ENCODE measurements at regions not wholly inside any gene's neighbourhood (a gene's known extent, or its start where the extent isn't known, plus 50 kb on each side); places are given as distances from the start of the nearest gene placed in this dataset.

DNA sequence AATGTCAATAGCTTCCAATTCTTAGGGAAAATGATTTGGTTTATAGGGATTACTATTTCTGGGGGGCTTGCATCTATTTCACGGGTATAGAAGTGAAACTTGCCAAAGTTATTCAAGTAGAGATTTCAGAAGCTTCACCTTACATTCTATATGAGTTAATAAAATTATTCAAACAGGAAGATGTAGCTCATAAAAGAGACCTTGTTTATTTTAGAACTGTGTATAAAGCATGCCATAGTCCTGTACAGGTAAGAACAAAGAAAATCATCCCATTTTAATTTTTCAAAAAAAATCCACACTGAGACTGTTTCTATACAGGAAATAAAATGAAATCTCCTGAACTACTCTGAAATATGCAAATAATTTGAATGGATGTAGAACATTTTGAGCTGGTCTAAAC is 834.7 kb downstream of the TRHDE start:
- H2BK120ac ChIP-seq (replicated peaks; ENCODE audit: low read depth, low read length), result no peak overlapping the region
- no peaks in the 10 kb centered on the region for H3K36me3 ChIP-seq (ENCODE audit: control insufficient read depth in 2 of 4, insufficient read depth in 4 of 4, low read length in 3 of 4)
- H4K91ac ChIP-seq (replicated peaks; ENCODE audit: insufficient read length, low read length), result no peak overlapping the region
- H3K4me2 ChIP-seq (ENCODE audit: insufficient read depth in 1 of 2, low read depth in 2 of 2, low read length in 2 of 2), result no peak overlapping the region
- ChIA-PET POLR2A (ENCODE audit: partially characterized antibody) (no interaction called here), CTCF (ENCODE audit: partially characterized antibody) (interaction anchor here (0.7 to 1.3 kb wide), 2 partner anchors 192 to 700 kb away, joined by 3 read pairs; no protein-coding TSS in a partner anchor)
- no peak overlapping the region for H3K18ac ChIP-seq (ENCODE audit: extremely low read depth, low read length)
- no peak overlapping the region for H3K27ac ChIP-seq (ENCODE audit: low read depth, low read length)
- no peaks in the 10 kb centered on the region for H3K9me3 ChIP-seq (ENCODE audit: insufficient read depth in 2 of 2, low read depth in 1 of 2, low read length in 1 of 2)
- H4K8ac ChIP-seq (ENCODE audit: extremely low read depth, insufficient read depth, low read length), result no peak overlapping the region
- no peaks in the 10 kb centered on the region for H3K27me3 ChIP-seq (replicated peaks in 1 of 4; ENCODE audit: control insufficient read depth in 3 of 4, extremely low read depth in 1 of 4, insufficient read depth in 3 of 4, low read length in 3 of 4)
- DNase-seq (ENCODE audit: low read depth in 1 of 2, low spot score in 2 of 2) (no peak), FAIRE-seq (no peak)
- no peak overlapping the region for H2BK12ac ChIP-seq (ENCODE audit: low read depth, low read length)
- no peak overlapping the region for H2AFZ ChIP-seq (ENCODE audit: low read length)
- H2BK15ac ChIP-seq (ENCODE audit: low read length), result no peak overlapping the region
- H4K5ac ChIP-seq (ENCODE audit: insufficient read length, low read depth, low read length), result no peak overlapping the region
- no peak overlapping the region for H3K4ac ChIP-seq (replicated peaks; ENCODE audit: insufficient read length, low read depth, low read length)
- H3K14ac ChIP-seq (ENCODE audit: insufficient read length), result no peak overlapping the region
- H3K79me2 ChIP-seq (ENCODE audit: control insufficient read depth in 1 of 2, insufficient read depth in 2 of 2, low read length in 2 of 2), result no peaks in the 10 kb centered on the region
- H3K56ac ChIP-seq (replicated peaks; ENCODE audit: insufficient read length, low read depth, low read length), result no peak overlapping the region
- no peak overlapping the region for H3K23ac ChIP-seq (ENCODE audit: insufficient read length)
- no peaks in the 10 kb centered on the region for H4K20me1 ChIP-seq (replicated peaks in 1 of 2; ENCODE audit: control insufficient read depth in 1 of 2, insufficient read depth in 2 of 2, low read length in 2 of 2)
- no peak overlapping the region for H3K4me3 ChIP-seq (ENCODE audit: extremely low read depth in 1 of 4, insufficient read depth in 2 of 4, low read depth in 3 of 4, low read length in 4 of 4)
- no peaks in the 10 kb centered on the region for H3K23me2 ChIP-seq (ENCODE audit: low read depth, low read length)
- no peak overlapping the region for H3K9ac ChIP-seq (replicated peaks in 1 of 4; ENCODE audit: extremely low read depth in 1 of 4, low read depth in 3 of 4, low read length in 3 of 4)
- H2BK5ac ChIP-seq (ENCODE audit: low read depth, low read length), result no peak overlapping the region
- WGBS, 2 experiments (ENCODE audit: extremely low coverage in 1 of 2, insufficient coverage in 1 of 2, insufficient read length in 1 of 2, insufficient replicate concordance in 2 of 2, low coverage in 1 of 2, low lambda C conversion rate in 2 of 2, missing lambda C conversion rate in 1 of 2), result 86% methylated on average over 1 of the region's 1 CpG; no CpG with 5 or more reads in 1 of the 2 experiments
- no peak overlapping the region for H2AK5ac ChIP-seq (ENCODE audit: low read depth, low read length)
- no peaks in the 10 kb centered on the region for H3K79me1 ChIP-seq (ENCODE audit: low read depth, low read length)
- no peak overlapping the region for H2BK20ac ChIP-seq (ENCODE audit: low read length)
- 0 out of 7 replicates have a peak, but pooled peaks cover 0 to 3% (median 0%) of the 10 kb centered on the region in 4 experiments for H3K4me1 ChIP-seq (replicated peaks in 1 of 4; ENCODE audit: control insufficient read depth in 3 of 4, insufficient read depth in 4 of 4, low read length in 3 of 4)
- TF ChIP-seq GTF2F1 (IDR thresholded peaks at IDR 0.05; ENCODE audit: borderline replicate concordance, low read depth, low read length) (no peak), CBX5 (IDR thresholded peaks at IDR 0.05; ENCODE audit: low read depth, low read length) (no peak), RBBP5 (IDR thresholded peaks at IDR 0.05; ENCODE audit: borderline replicate concordance, low read depth, low read length) (no peak), ASH2L (IDR thresholded peaks at IDR 0.05; ENCODE audit: low read length) (no peak), YY1 (IDR thresholded peaks at IDR 0.05; ENCODE audit: low read depth, low read length) (no peak), USF2 (IDR thresholded peaks at IDR 0.05; ENCODE audit: low read length) (no peak), JUND (IDR thresholded peaks at IDR 0.05; ENCODE audit: low read length) (no peak), HDAC2 (IDR thresholded peaks at IDR 0.05; ENCODE audit: borderline replicate concordance in 1 of 2, low read depth in 2 of 2, low read length in 2 of 2) (no peak), TEAD4 (IDR thresholded peaks at IDR 0.05; ENCODE audit: low read depth, low read length) (no peak), TAF1 (IDR thresholded peaks at IDR 0.05; ENCODE audit: low read depth, low read length) (no peak), CEBPB (IDR thresholded peaks at IDR 0.05; ENCODE audit: low read depth, low read length) (no peak), RAD21 (IDR thresholded peaks at IDR 0.05 in 1 of 2, conservative IDR thresholded peaks at IDR 0.05 in 1 of 2; ENCODE audit: low read depth in 2 of 2, low read length in 2 of 2) (no peak), SAP30 (IDR thresholded peaks at IDR 0.05; ENCODE audit: insufficient read depth, insufficient replicate concordance, low read length) (no peak), EGR1 (IDR thresholded peaks at IDR 0.05; ENCODE audit: borderline replicate concordance, low read depth, low read length) (no peak)

All from H1 (cell line).